H1 (cell line): ENCODE measurements at regions not wholly inside any gene's neighbourhood (a gene's known extent, or its start where the extent isn't known, plus 50 kb on each side); places are given as distances from the start of the nearest gene placed in this dataset.

ENCODE experiments used
- CTCF ChIA-PET: fragments of 300-600 bp; sonication (Branson Sonifier 250); formaldehyde crosslinking; loops from one replicate; lab custom pipeline; 2021; ENCODE audit not compliant: partially characterized antibody; lab: Charles Lee
- POLR2A ChIA-PET: fragments of 300-600 bp; sonication (Branson Sonifier 250); formaldehyde crosslinking; loops from one replicate; lab custom pipeline; 2021; ENCODE audit warnings: inconsistent platforms; ENCODE audit not compliant: partially characterized antibody; lab: Charles Lee
- DNase-seq, 2 experiments: peaks; one replicate each; pipeline versions ENCODE4 v3.0.0 to v3.0.0-alpha.2; 2010 to 2022; ENCODE audit warnings: low spot score in 2 of 2, low read depth in 1 of 2, mixed read lengths in 1 of 2
- FAIRE-seq: peaks from 2 replicates; lab custom pipeline; 2011; peaks lifted over from hg19 to GRCh38; lab: Jason Lieb, UNC
- H2AFZ ChIP-seq: 2 replicates; pipeline ENCODE4 v1.8.1; 2012; ENCODE audit warnings: low read length, inconsistent platforms
- H2AK5ac ChIP-seq: 2 replicates; pipeline ENCODE4 v1.6.1; 2013; ENCODE audit warnings: low read depth, low read length
- H2BK120ac ChIP-seq: replicated peaks from 2 replicates; pipeline ENCODE3; 2013; ENCODE audit warnings: low read depth, low read length, inconsistent platforms
- H2BK12ac ChIP-seq: 2 replicates; pipeline ENCODE4 v1.6.1; 2013; ENCODE audit warnings: low read depth, low read length
- H2BK15ac ChIP-seq: 2 replicates; pipeline ENCODE4 v1.6.1; 2013; ENCODE audit warnings: low read length
- H2BK20ac ChIP-seq: 2 replicates; pipeline ENCODE4 v1.6.1; 2013; ENCODE audit warnings: low read length
- H2BK5ac ChIP-seq: 2 replicates; pipeline ENCODE4 v1.6.1; 2013; ENCODE audit warnings: low read depth, low read length
- H3K14ac ChIP-seq: 2 replicates; pipeline ENCODE4 v1.6.1; 2013; ENCODE audit warnings: inconsistent platforms; ENCODE audit not compliant: insufficient read length
- H3K18ac ChIP-seq: 2 replicates; pipeline ENCODE4 v1.6.1; 2013; ENCODE audit warnings: low read length; ENCODE audit errors: extremely low read depth
- H3K23ac ChIP-seq: 2 replicates; pipeline ENCODE4 v1.6.1; 2013; ENCODE audit warnings: inconsistent platforms; ENCODE audit not compliant: insufficient read length
- H3K23me2 ChIP-seq: 2 replicates; pipeline ENCODE4 v1.6.1; 2013; ENCODE audit warnings: low read depth, low read length
- H3K27ac ChIP-seq: 2 replicates; pipeline ENCODE4 v1.6.1; 2011; ENCODE audit warnings: low read depth, low read length, inconsistent platforms
- H3K27me3 ChIP-seq, 4 experiments: replicated peaks in 1 of 4; 1 replicate in 1 of 4; 2 replicates in 3 of 4; pipeline versions ENCODE4 v1.6.1 to v1.8.1; 2011 to 2013; ENCODE audit warnings: low read length in 3 of 4, mild to moderate bottlenecking in 3 of 4, inconsistent platforms in 2 of 4, mixed read lengths in 2 of 4, moderate library complexity in 1 of 4; ENCODE audit not compliant: control insufficient read depth in 3 of 4, insufficient read depth in 3 of 4; ENCODE audit errors: extremely low read depth in 1 of 4
- H3K36me3 ChIP-seq, 4 experiments: 2 replicates each; pipeline versions ENCODE4 v1.6.1 to v1.8.1; 2011 to 2013; ENCODE audit warnings: mild to moderate bottlenecking in 4 of 4, low read length in 3 of 4, moderate library complexity in 2 of 4, control low read depth in 1 of 4, inconsistent platforms in 1 of 4; ENCODE audit not compliant: insufficient read depth in 4 of 4, control insufficient read depth in 2 of 4
- H3K4ac ChIP-seq: replicated peaks from 2 replicates; pipeline ENCODE3; 2013; ENCODE audit warnings: low read length, low read depth, mixed read lengths, inconsistent platforms; ENCODE audit not compliant: insufficient read length
- H3K4me1 ChIP-seq, 4 experiments: replicated peaks in 1 of 4; 1 replicate in 1 of 4; 2 replicates in 3 of 4; pipeline versions ENCODE4 v1.6.1 to v1.8.1; 2011 to 2013; ENCODE audit warnings: low read length in 3 of 4, inconsistent platforms in 2 of 4, mixed read lengths in 1 of 4; ENCODE audit not compliant: insufficient read depth in 4 of 4, control insufficient read depth in 3 of 4
- H3K4me2 ChIP-seq, 2 experiments: 2 replicates each; pipeline versions ENCODE4 v1.6.1 to v1.8.1; 2011 to 2013; ENCODE audit warnings: low read depth in 2 of 2, low read length in 2 of 2, control low read depth in 1 of 2, inconsistent platforms in 1 of 2, mild to moderate bottlenecking in 1 of 2; ENCODE audit not compliant: insufficient read depth in 1 of 2
- H3K4me3 ChIP-seq, 4 experiments: fragments of 200-600, 300-600 bp in 1 of 4; sonication (generic), shearing (Covaris generic), sonication (Bioruptor Twin) in 1 of 4; 2 replicates each; pipeline versions ENCODE4 v1.5.1 to v1.8.1; 2011 to 2016; ENCODE audit warnings: low read length in 4 of 4, low read depth in 3 of 4, control low read depth in 2 of 4, inconsistent platforms in 2 of 4, mild to moderate bottlenecking in 2 of 4, mixed read lengths in 1 of 4, moderate library complexity in 1 of 4; ENCODE audit not compliant: insufficient read depth in 2 of 4; ENCODE audit errors: extremely low read depth in 1 of 4
- H3K56ac ChIP-seq: replicated peaks from 2 replicates; pipeline ENCODE3; 2013; ENCODE audit warnings: low read depth, mild to moderate bottlenecking, mixed read lengths, low read length, inconsistent platforms; ENCODE audit not compliant: insufficient read length
- H3K79me1 ChIP-seq: 2 replicates; pipeline ENCODE4 v1.6.1; 2013; ENCODE audit warnings: low read depth, low read length, control low read depth
- H3K79me2 ChIP-seq, 2 experiments: 2 replicates each; pipeline versions ENCODE4 v1.6.1 to v1.8.1; 2012 to 2013; ENCODE audit warnings: low read length in 2 of 2, mild to moderate bottlenecking in 2 of 2, inconsistent platforms in 1 of 2; ENCODE audit not compliant: insufficient read depth in 2 of 2, control insufficient read depth in 1 of 2
- H3K9ac ChIP-seq, 4 experiments: replicated peaks in 1 of 4; 1 replicate in 1 of 4; 2 replicates in 3 of 4; pipeline versions ENCODE4 v1.6.1 to v1.8.1; 2011 to 2013; ENCODE audit warnings: low read depth in 3 of 4, low read length in 3 of 4, control low read depth in 2 of 4, mild to moderate bottlenecking in 2 of 4, moderate library complexity in 2 of 4, inconsistent platforms in 1 of 4; ENCODE audit errors: extremely low read depth in 1 of 4
- H3K9me3 ChIP-seq, 2 experiments: 2 replicates each; pipeline versions ENCODE4 v1.6.1 to v1.8.1; 2012 to 2013; ENCODE audit warnings: mild to moderate bottlenecking in 2 of 2, moderate library complexity in 2 of 2, control low read depth in 1 of 2, inconsistent platforms in 1 of 2, low read depth in 1 of 2, low read length in 1 of 2, mixed read lengths in 1 of 2; ENCODE audit not compliant: insufficient read depth in 2 of 2
- H4K20me1 ChIP-seq, 2 experiments: replicated peaks in 1 of 2; 2 replicates each; pipeline versions ENCODE3 to v1.8.1; 2011 to 2013; ENCODE audit warnings: inconsistent platforms in 2 of 2, low read length in 2 of 2, mild to moderate bottlenecking in 1 of 2; ENCODE audit not compliant: insufficient read depth in 2 of 2, control insufficient read depth in 1 of 2
- H4K5ac ChIP-seq: 2 replicates; pipeline ENCODE4 v1.6.1; 2013; ENCODE audit warnings: low read length, low read depth, mixed read lengths, inconsistent platforms; ENCODE audit not compliant: insufficient read length
- H4K8ac ChIP-seq: 2 replicates; pipeline ENCODE4 v1.8.0; 2013; ENCODE audit warnings: mild to moderate bottlenecking, moderate library complexity, low read length, inconsistent platforms; ENCODE audit not compliant: insufficient read depth; ENCODE audit errors: extremely low read depth
- H4K91ac ChIP-seq: replicated peaks from 2 replicates; pipeline ENCODE3; 2013; ENCODE audit warnings: low read length, mixed read lengths, inconsistent platforms; ENCODE audit not compliant: insufficient read length
- BRCA1 ChIP-seq: IDR thresholded peaks from 2 replicates; pipeline ENCODE4 v1.6.1; 2012; ENCODE audit warnings: low read depth, low read length, improper control_type of control experiment
- CBX5 ChIP-seq: fragments of 300-800, 300-1000 bp; sonication (generic); IDR thresholded peaks from 2 replicates; pipeline ENCODE4 v1.7.1; 2016; ENCODE audit warnings: antibody characterized with exemption, low read length, low read depth
- CBX8 ChIP-seq: fragments of 300-800, 300-1000 bp; sonication (generic); IDR thresholded peaks from 2 replicates; pipeline ENCODE4 v1.7.1; 2016; ENCODE audit warnings: low read depth, low read length, borderline replicate concordance
- CEBPB ChIP-seq: IDR thresholded peaks from 2 replicates; pipeline ENCODE4 v1.6.1; 2012; ENCODE audit warnings: low read depth, low read length
- CREB1 ChIP-seq: IDR thresholded peaks from 2 replicates; pipeline ENCODE4 v1.6.1; 2012; ENCODE audit warnings: inconsistent platforms
- EP300 ChIP-seq, 2 experiments: IDR thresholded peaks; 1 replicate in 1 of 2; 2 replicates in 1 of 2; pipeline ENCODE4 v1.6.1; 2011 to 2012; ENCODE audit warnings: low read depth in 2 of 2, low read length in 2 of 2, mild to moderate bottlenecking in 2 of 2, borderline replicate concordance in 1 of 2, inconsistent platforms in 1 of 2, moderate library complexity in 1 of 2
- EZH2 ChIP-seq: fragments of 200-600 bp; sonication (generic); IDR thresholded peaks from 2 replicates; pipeline ENCODE4 v1.7.1; 2012; ENCODE audit warnings: low read depth, mild to moderate bottlenecking, moderate library complexity, low read length, inconsistent platforms; ENCODE audit not compliant: severe bottlenecking
- MAFK ChIP-seq: IDR thresholded peaks from 2 replicates; pipeline ENCODE4 v1.6.1; 2012; ENCODE audit warnings: low read depth, mild to moderate bottlenecking, improper control_type of control experiment, low read length
- NANOG ChIP-seq: IDR thresholded peaks from 2 replicates; pipeline ENCODE4 v1.6.1; 2011; ENCODE audit warnings: low read length, low read depth, mild to moderate bottlenecking, inconsistent platforms; ENCODE audit not compliant: insufficient read depth, poor library complexity, severe bottlenecking
- NRF1 ChIP-seq: IDR thresholded peaks from 2 replicates; pipeline ENCODE4 v1.6.1; 2011; ENCODE audit warnings: mild to moderate bottlenecking, low read depth, low read length, improper control_type of control experiment
- POLR2AphosphoS5 ChIP-seq: IDR thresholded peaks from 2 replicates; pipeline ENCODE4 v1.6.1; 2011; ENCODE audit warnings: low read depth, low read length
- RBBP5 ChIP-seq: IDR thresholded peaks from 2 replicates; pipeline ENCODE4 v1.7.1; 2012; ENCODE audit warnings: low read depth, mild to moderate bottlenecking, inconsistent platforms, low read length, moderate library complexity, borderline replicate concordance
- SIRT6 ChIP-seq: IDR thresholded peaks from one replicate; pipeline ENCODE4 v1.7.1; 2012; ENCODE audit warnings: low read length, inconsistent platforms
- SP1 ChIP-seq: IDR thresholded peaks from 2 replicates; pipeline ENCODE4 v1.6.1; 2011; ENCODE audit warnings: low read depth, low read length
- SP2 ChIP-seq: IDR thresholded peaks from 2 replicates; pipeline ENCODE4 v1.6.1; 2012; ENCODE audit warnings: mild to moderate bottlenecking, low read length, inconsistent platforms
- TBP ChIP-seq: IDR thresholded peaks from 2 replicates; pipeline ENCODE4 v1.6.1; 2011; ENCODE audit warnings: low read depth, low read length, improper control_type of control experiment
- TEAD4 ChIP-seq: IDR thresholded peaks from 2 replicates; pipeline ENCODE4 v1.6.1; 2012; ENCODE audit warnings: low read depth, low read length, inconsistent platforms, mixed read lengths
- WGBS, 2 experiments: shearing (Covaris generic) in 1 of 2; methylation state at CpG; one replicate each; pipeline versions ENCODE4 v1.1.6 to v1.1.7; 2013 to 2015; ENCODE audit warnings: low lambda C conversion rate in 2 of 2, mixed read lengths in 2 of 2, inconsistent platforms in 1 of 2, low coverage in 1 of 2, missing lambda C conversion rate in 1 of 2; ENCODE audit not compliant: insufficient replicate concordance in 2 of 2, insufficient coverage in 1 of 2, insufficient read length in 1 of 2; ENCODE audit errors: extremely low coverage in 1 of 2, missing lambda C conversion rate in 1 of 2; 5-methylcytosine and 5-hydroxymethylcytosine counted together

- H3K79me1 ChIP-seq, result no peaks in the 10 kb centered on the region
- H3K56ac ChIP-seq, result no peak overlapping the region
- H3K27me3 ChIP-seq, result no peaks in the 10 kb centered on the region
- no peak overlapping the region for H3K4ac ChIP-seq
- no peak overlapping the region for H3K27ac ChIP-seq
- ChIA-PET CTCF (no interaction called here), POLR2A (no interaction called here)
- TF ChIP-seq SP1, result no peak
- TF ChIP-seq TBP, result no peak
- TF ChIP-seq EZH2, result no peak
- TF ChIP-seq NRF1, result no peak
- no peak for TF ChIP-seq NANOG
- no peak for TF ChIP-seq MAFK
- TF ChIP-seq CBX8, result no peak
- no peak for TF ChIP-seq CEBPB
- TF ChIP-seq SP2, result no peak
- no peak for TF ChIP-seq SIRT6
- no peak for TF ChIP-seq CREB1
- no peak for TF ChIP-seq BRCA1
- no peak for TF ChIP-seq RBBP5
- no peak for TF ChIP-seq TEAD4
- TF ChIP-seq POLR2AphosphoS5, result no peak
- no peak for TF ChIP-seq EP300 (IDR thresholded peaks at IDR 0.05; ENCODE audit: borderline replicate concordance in 1 of 2, low read depth in 2 of 2, low read length in 2 of 2)
- TF ChIP-seq CBX5, result no peak
- no peaks in the 10 kb centered on the region for H4K20me1 ChIP-seq
- no peak overlapping the region for H2BK120ac ChIP-seq
- H3K79me2 ChIP-seq, result no peaks in the 10 kb centered on the region
- H4K5ac ChIP-seq, result no peak overlapping the region
- no peaks in the 10 kb centered on the region for H3K36me3 ChIP-seq
- H3K23ac ChIP-seq, result no peak overlapping the region
- no peak overlapping the region for H3K18ac ChIP-seq
- H2AFZ ChIP-seq, result no peak overlapping the region
- H4K91ac ChIP-seq, result no peak overlapping the region
- no peak for DNase-seq
- no peak overlapping the region for H3K4me2 ChIP-seq
- no peaks in the 10 kb centered on the region for H3K23me2 ChIP-seq
- no peak overlapping the region for H2BK15ac ChIP-seq
- no peaks in the 10 kb centered on the region for H3K9me3 ChIP-seq
- no peak overlapping the region for H2AK5ac ChIP-seq
- WGBS, 2 experiments, result 91% methylated on average over 3 of the region's 3 CpGs; no CpG with 5 or more reads in 1 of the 2 experiments
- FAIRE-seq, result no peak
- no peak overlapping the region for H3K4me3 ChIP-seq
- no peak overlapping the region for H4K8ac ChIP-seq
- H2BK12ac ChIP-seq, result no peak overlapping the region
- H2BK5ac ChIP-seq, result no peak overlapping the region
- no peak overlapping the region for H3K14ac ChIP-seq
- H3K9ac ChIP-seq, result no peak overlapping the region
- no peaks in the 10 kb centered on the region for H3K4me1 ChIP-seq
- H2BK20ac ChIP-seq, result no peak overlapping the region
These were observed 330.5 kb downstream of the NPR3 start for GRCh38 chr5:33041586-33041985.
